Transverse colon (tissue), 4 donors: ENCODE measurements at regions not wholly inside any gene's neighbourhood (a gene's known extent, or its start where the extent isn't known, plus 50 kb on each side); places are given as distances from the start of the nearest gene placed in this dataset.

Experiments
- DNase-seq: peaks from one replicate; pipeline ENCODE4 v3.0.0-alpha.2; 2019
- H3K27ac ChIP-seq, 4 donors: fragments of 200-600 bp; sonication (generic); 2 replicates each; pipeline ENCODE4 v1.5.1; 2016 to 2018; ENCODE audit warnings: inconsistent platforms in 4 of 4
- H3K27me3 ChIP-seq: fragments of 200-600 bp; sonication (generic); 2 replicates; pipeline ENCODE4 v1.5.1; 2017; ENCODE audit warnings: inconsistent platforms
- H3K36me3 ChIP-seq, 4 donors: fragments of 200-600 bp; sonication (generic); 2 replicates each; pipeline ENCODE4 v1.5.1; 2017 to 2019; ENCODE audit warnings: inconsistent platforms in 4 of 4
- H3K4me1 ChIP-seq, 4 donors: fragments of 200-600 bp; sonication (generic); 2 replicates each; pipeline ENCODE4 v1.5.1; 2017 to 2020; ENCODE audit warnings: inconsistent platforms in 4 of 4
- H3K4me3 ChIP-seq, 4 donors: fragments of 200-600 bp; sonication (generic); 1 replicate in 1 of 4; 2 replicates in 3 of 4; pipeline versions ENCODE4 v1.5.1 to v1.6.1; 2017 to 2019; ENCODE audit warnings: inconsistent platforms in 4 of 4
- H3K9me3 ChIP-seq, 2 donors: fragments of 200-600 bp; sonication (generic); 2 replicates each; pipeline ENCODE4 v1.5.1; 2017 to 2019; ENCODE audit warnings: inconsistent platforms in 2 of 2
- CTCF ChIP-seq, 5 experiments: fragments of 200-600 bp in 3 of 5; fragments of 450-650 bp in 2 of 5; sonication (generic) in 3 of 5; IDR thresholded peaks; 1 replicate in 2 of 5; 2 replicates in 3 of 5; pipeline ENCODE4 v1.5.1; 2016 to 2017; ENCODE audit warnings: antibody characterized with exemption in 5 of 5, inconsistent platforms in 3 of 5, mild to moderate bottlenecking in 2 of 5, moderate library complexity in 1 of 5
- EP300 ChIP-seq: sonication (generic); formaldehyde crosslinking; IDR thresholded peaks from one replicate; pipeline ENCODE4 v1.6.1; 2017; ENCODE audit warnings: antibody characterized with exemption, low read depth
- POLR2A ChIP-seq: fragments of 450-650 bp; IDR thresholded peaks from one replicate; pipeline ENCODE4 v1.6.1; 2016; ENCODE audit warnings: antibody characterized with exemption, mild to moderate bottlenecking, moderate library complexity
- POLR2AphosphoS5 ChIP-seq, 3 donors: sonication (generic); formaldehyde crosslinking; IDR thresholded peaks; one replicate each; pipeline ENCODE4 v1.6.1; 2016; ENCODE audit warnings: antibody characterized with exemption in 3 of 3
- WGBS, 2 donors: methylation state at CpG; one replicate each; pipeline ENCODE4 v1.1.5; 2018; ENCODE audit warnings: low coverage in 1 of 2; 5-methylcytosine and 5-hydroxymethylcytosine counted together
- in situ Hi-C, 4 donors: fragments of 200-750 bp; cut with MboI; loops; one replicate each; pipeline versions ENCODE4 v1.15.0 to v1.15.1; 2017; ENCODE audit warnings: low sequenced_read_pairs in 3 of 4, low pct_ligation_motif_present in 1 of 4, low pct_unique_long_range_greater_than_20kb in 1 of 4
- intact Hi-C: fragments of 100-400 bp; cut with DNase I; formaldehyde crosslinking; loops from one replicate; pipeline ENCODE4 v1.15.1; 2023; ENCODE audit warnings: low total_unique reads

GRCh38 chr4:129968778-129969177 is 872.8 kb downstream of the C4orf33 start:
- TF ChIP-seq POLR2A (no peak), EP300 (no peak), POLR2AphosphoS5 (IDR thresholded peaks at IDR 0.05) (no peak), CTCF (IDR thresholded peaks at IDR 0.05) (no peak)
- Histone ChIP-seq H3K27ac (no peak overlapping the region), H3K9me3 (no peaks in the 10 kb centered on the region), H3K4me3 (no peak overlapping the region), H3K4me1 (no peaks in the 10 kb centered on the region), H3K36me3 (no peaks in the 10 kb centered on the region), H3K27me3 (no peaks in the 10 kb centered on the region)
- intact Hi-C loops (no loop called here), in situ Hi-C loops (no loop called here)
- no peak for DNase-seq
- 60 to 75% methylated on average over 1 of the region's 1 CpG for WGBS, 2 donors

GRCh38 chr4:129970801-129971200 is 874.8 kb downstream of the C4orf33 start:
- no peak for DNase-seq
- in situ Hi-C loops (no loop called here), intact Hi-C loops (no loop called here)
- WGBS, 2 donors = 33 to 79% methylated on average over 1 to 3 of the region's 3 CpGs
- no peak overlapping the region for H3K27ac ChIP-seq
- no peak for TF ChIP-seq POLR2A
- no peaks in the 10 kb centered on the region for H3K36me3 ChIP-seq
- H3K4me3 ChIP-seq = no peak overlapping the region
- no peaks in the 10 kb centered on the region for H3K9me3 ChIP-seq
- H3K27me3 ChIP-seq = no peaks in the 10 kb centered on the region
- H3K4me1 ChIP-seq = no peaks in the 10 kb centered on the region

- DNase-seq = no peak
- in situ Hi-C loops = no loop called here
- TF ChIP-seq CTCF (IDR thresholded peaks at IDR 0.05) (no peak), POLR2AphosphoS5 (IDR thresholded peaks at IDR 0.05) (no peak), EP300 (no peak), POLR2A (no peak)
Observed at GRCh38 chr4:129971419-129971818, 875.5 kb downstream of the C4orf33 start.

GRCh38 chr4:129972257-129972656 is 876.3 kb downstream of the C4orf33 start:
- TF ChIP-seq CTCF (IDR thresholded peaks at IDR 0.05) (no peak), POLR2AphosphoS5 (IDR thresholded peaks at IDR 0.05) (no peak), POLR2A (no peak), EP300 (no peak)
- WGBS, 2 donors = 56 to 62% methylated on average over 1 of the region's 1 CpG
- DNase-seq = no peak
- Histone ChIP-seq H3K9me3 (no peaks in the 10 kb centered on the region), H3K4me3 (no peak overlapping the region), H3K36me3 (no peaks in the 10 kb centered on the region), H3K27ac (no peak overlapping the region), H3K27me3 (no peaks in the 10 kb centered on the region), H3K4me1 (no peaks in the 10 kb centered on the region)
- in situ Hi-C loops = no loop called here
- intact Hi-C loops = no loop called here

More at GRCh38 chr4:129971419-129971818, 875.5 kb downstream of the C4orf33 start:
- Histone ChIP-seq H3K36me3 (no peaks in the 10 kb centered on the region), H3K4me1 (no peaks in the 10 kb centered on the region), H3K27me3 (no peaks in the 10 kb centered on the region), H3K4me3 (no peak overlapping the region), H3K27ac (no peak overlapping the region), H3K9me3 (no peaks in the 10 kb centered on the region)
- intact Hi-C loops = no loop called here

GRCh38 chr4:129974730-129975129 is 878.8 kb downstream of the C4orf33 start:
- intact Hi-C loops (no loop called here), in situ Hi-C loops (no loop called here)
- Histone ChIP-seq H3K27me3 (no peaks in the 10 kb centered on the region), H3K27ac (no peak overlapping the region), H3K4me3 (no peak overlapping the region), H3K4me1 (no peaks in the 10 kb centered on the region), H3K9me3 (no peaks in the 10 kb centered on the region), H3K36me3 (no peaks in the 10 kb centered on the region)
- DNase-seq = no peak
- no peak for TF ChIP-seq POLR2AphosphoS5 (IDR thresholded peaks at IDR 0.05)
- no peak for TF ChIP-seq EP300
- no peak for TF ChIP-seq POLR2A
- no peak for TF ChIP-seq CTCF (IDR thresholded peaks at IDR 0.05)
